ENCODE measurements at regions not wholly inside any gene's neighbourhood (a gene's known extent, or its start where the extent isn't known, plus 50 kb on each side); places are given as distances from the start of the nearest gene placed in this dataset.

GRCh38 chr2:15819562-15820256, 120.6 kb upstream of the MYCN start:
- DNase-seq (ENCODE audit: low read depth in 1 of 2, low spot score in 1 of 2), result no peak
- Histone ChIP-seq H3K27me3 (ENCODE audit: insufficient read depth, poor library complexity, severe bottlenecking) (no peaks in the 10 kb centered on the region), H3K27ac (replicated peaks) (no peak overlapping the region), H3K4me3 (replicated peaks; ENCODE audit: insufficient read depth, low read length) (no peak overlapping the region)
- TF ChIP-seq POLR2AphosphoS5 (IDR thresholded peaks at IDR 0.05; ENCODE audit: low read depth) (no peak), SPI1 (IDR thresholded peaks at IDR 0.05; ENCODE audit: borderline replicate concordance, low read depth) (no peak), CTCF (IDR thresholded peaks at IDR 0.05; ENCODE audit: insufficient read depth, low read length) (no peak), GABPA (IDR thresholded peaks at IDR 0.05; ENCODE audit: low read depth) (no peak)
- TF ChIP-seq, protein P1, sequence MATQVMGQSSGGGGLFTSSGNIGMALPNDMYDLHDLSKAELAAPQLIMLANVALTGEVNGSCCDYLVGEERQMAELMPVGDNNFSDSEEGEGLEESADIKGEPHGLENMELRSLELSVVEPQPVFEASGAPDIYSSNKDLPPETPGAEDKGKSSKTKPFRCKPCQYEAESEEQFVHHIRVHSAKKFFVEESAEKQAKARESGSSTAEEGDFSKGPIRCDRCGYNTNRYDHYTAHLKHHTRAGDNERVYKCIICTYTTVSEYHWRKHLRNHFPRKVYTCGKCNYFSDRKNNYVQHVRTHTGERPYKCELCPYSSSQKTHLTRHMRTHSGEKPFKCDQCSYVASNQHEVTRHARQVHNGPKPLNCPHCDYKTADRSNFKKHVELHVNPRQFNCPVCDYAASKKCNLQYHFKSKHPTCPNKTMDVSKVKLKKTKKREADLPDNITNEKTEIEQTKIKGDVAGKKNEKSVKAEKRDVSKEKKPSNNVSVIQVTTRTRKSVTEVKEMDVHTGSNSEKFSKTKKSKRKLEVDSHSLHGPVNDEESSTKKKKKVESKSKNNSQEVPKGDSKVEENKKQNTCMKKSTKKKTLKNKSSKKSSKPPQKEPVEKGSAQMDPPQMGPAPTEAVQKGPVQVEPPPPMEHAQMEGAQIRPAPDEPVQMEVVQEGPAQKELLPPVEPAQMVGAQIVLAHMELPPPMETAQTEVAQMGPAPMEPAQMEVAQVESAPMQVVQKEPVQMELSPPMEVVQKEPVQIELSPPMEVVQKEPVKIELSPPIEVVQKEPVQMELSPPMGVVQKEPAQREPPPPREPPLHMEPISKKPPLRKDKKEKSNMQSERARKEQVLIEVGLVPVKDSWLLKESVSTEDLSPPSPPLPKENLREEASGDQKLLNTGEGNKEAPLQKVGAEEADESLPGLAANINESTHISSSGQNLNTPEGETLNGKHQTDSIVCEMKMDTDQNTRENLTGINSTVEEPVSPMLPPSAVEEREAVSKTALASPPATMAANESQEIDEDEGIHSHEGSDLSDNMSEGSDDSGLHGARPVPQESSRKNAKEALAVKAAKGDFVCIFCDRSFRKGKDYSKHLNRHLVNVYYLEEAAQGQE (IDR thresholded peaks at IDR 0.05; ENCODE audit: insufficient replicate concordance, low read depth), result no peak

DNA sequence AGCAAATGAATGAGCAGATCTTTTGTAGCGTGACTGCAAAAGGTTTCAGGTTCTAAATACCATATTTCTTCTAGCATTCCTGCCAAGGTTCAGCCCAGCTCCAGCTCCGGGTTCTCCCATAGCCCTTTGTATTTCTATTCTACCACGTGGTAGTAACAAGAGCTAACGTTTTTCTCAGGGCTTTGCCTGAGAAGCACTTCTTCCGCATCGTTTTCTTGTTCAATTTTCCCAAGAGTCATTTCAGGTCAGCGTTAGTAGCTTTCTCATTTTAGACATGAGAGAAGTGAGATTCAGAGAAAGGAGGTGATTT, 120.1 kb upstream of the MYCN start:
- H3K4me3 ChIP-seq (replicated peaks; ENCODE audit: insufficient read depth, low read length), result no peak overlapping the region
- TF ChIP-seq, protein P1 (IDR thresholded peaks at IDR 0.05; ENCODE audit: insufficient replicate concordance, low read depth), result no peak
- TF ChIP-seq SPI1 (IDR thresholded peaks at IDR 0.05; ENCODE audit: borderline replicate concordance, low read depth), result no peak
- no peak for TF ChIP-seq CTCF (IDR thresholded peaks at IDR 0.05; ENCODE audit: insufficient read depth, low read length)
- no peak for TF ChIP-seq GABPA (IDR thresholded peaks at IDR 0.05; ENCODE audit: low read depth)
- TF ChIP-seq POLR2AphosphoS5 (IDR thresholded peaks at IDR 0.05; ENCODE audit: low read depth), result no peak
- H3K27me3 ChIP-seq (ENCODE audit: insufficient read depth, poor library complexity, severe bottlenecking), result no peaks in the 10 kb centered on the region
- no peak overlapping the region for H3K27ac ChIP-seq (replicated peaks)
- no peak for DNase-seq (ENCODE audit: low read depth in 1 of 2, low spot score in 1 of 2)

- Histone ChIP-seq H3K27me3 (ENCODE audit: insufficient read depth, poor library complexity, severe bottlenecking) (no peaks in the 10 kb centered on the region), H3K4me3 (replicated peaks; ENCODE audit: insufficient read depth, low read length) (no peak overlapping the region), H3K27ac (replicated peaks) (no peak overlapping the region)
- TF ChIP-seq, protein P1 (IDR thresholded peaks at IDR 0.05; ENCODE audit: insufficient replicate concordance, low read depth), result no peak
- TF ChIP-seq CTCF (IDR thresholded peaks at IDR 0.05; ENCODE audit: insufficient read depth, low read length) (no peak), SPI1 (IDR thresholded peaks at IDR 0.05; ENCODE audit: borderline replicate concordance, low read depth) (no peak), GABPA (IDR thresholded peaks at IDR 0.05; ENCODE audit: low read depth) (no peak), POLR2AphosphoS5 (IDR thresholded peaks at IDR 0.05; ENCODE audit: low read depth) (no peak)
- DNase-seq (ENCODE audit: low read depth in 1 of 2, low spot score in 1 of 2), result no peak
These were observed 119.4 kb upstream of the MYCN start for GRCh38 chr2:15820927-15821326.

Data from HL-60 (cell line).